ENCODE measurements at regions not wholly inside any gene's neighbourhood (a gene's known extent, or its start where the extent isn't known, plus 50 kb on each side); places are given as distances from the start of the nearest gene placed in this dataset.
"Not testable (repeated sequence)": the region's sequence is repeated elsewhere in the genome, so short reads cannot be mapped to it uniquely, and the experiment has no call there.

- H3K4me3 ChIP-seq (ENCODE audit: low read length), result no peak overlapping the region
- no peak for TF ChIP-seq CTCF (IDR thresholded peaks at IDR 0.05; ENCODE audit: insufficient read depth, low read depth, low read length, missing control alignments)
- no peak for DNase-seq (ENCODE audit: low read depth)
Observed at GRCh38 chr1:242602001-242602400, 77.5 kb upstream of the PLD5 start.

GRCh38 chr1:242593756-242594155, 69.3 kb upstream of the PLD5 start:
- DNase-seq (ENCODE audit: low read depth); H3K4me3 ChIP-seq (ENCODE audit: low read length): not testable (repeated sequence)

DNA sequence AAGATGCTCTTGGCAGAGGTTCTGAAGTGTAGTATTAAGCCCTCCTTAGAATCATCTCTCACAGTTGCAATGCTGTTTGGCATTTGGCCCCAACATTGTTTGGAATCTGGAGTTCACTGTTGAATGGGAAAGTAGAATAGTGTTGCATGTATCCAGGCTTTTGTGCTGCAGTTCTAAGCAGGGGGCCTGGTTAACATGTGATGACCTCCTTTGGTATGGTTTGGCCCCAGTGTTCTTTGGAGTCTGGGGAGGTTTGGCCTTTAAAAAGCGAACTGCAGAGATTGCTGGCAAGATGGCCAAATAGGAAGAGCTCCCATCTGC, 61.8 kb upstream of the PLD5 start:
- TF ChIP-seq CTCF (IDR thresholded peaks at IDR 0.05; ENCODE audit: insufficient read depth, low read depth, low read length, missing control alignments), result no peak
- no peak for DNase-seq (ENCODE audit: low read depth)

GRCh38 chr1:242585616-242586359, 61.3 kb upstream of the PLD5 start:
- no peak for DNase-seq (ENCODE audit: low read depth)
- no peak for TF ChIP-seq CTCF (IDR thresholded peaks at IDR 0.05; ENCODE audit: insufficient read depth, low read depth, low read length, missing control alignments)
- no peak overlapping the region for H3K4me3 ChIP-seq (ENCODE audit: low read length)

More for the DNA sequence above, 61.8 kb upstream of the PLD5 start:
- no peak overlapping the region for H3K4me3 ChIP-seq (ENCODE audit: low read length)

- no peak for DNase-seq (ENCODE audit: low read depth)
- TF ChIP-seq CTCF (IDR thresholded peaks at IDR 0.05; ENCODE audit: insufficient read depth, low read depth, low read length, missing control alignments), result no peak
- H3K4me3 ChIP-seq (ENCODE audit: low read length), result no peak overlapping the region
Observed at GRCh38 chr1:242582669-242583068, 58.2 kb upstream of the PLD5 start.

GRCh38 chr1:242579528-242580235, 55.2 kb upstream of the PLD5 start:
- peak; percentile 9 for DNase-seq (ENCODE audit: low read depth)
- H3K4me3 ChIP-seq (ENCODE audit: low read length), result no peak overlapping the region
- no peak for TF ChIP-seq CTCF (IDR thresholded peaks at IDR 0.05; ENCODE audit: insufficient read depth, low read depth, low read length, missing control alignments)
